Thyroid gland (tissue), 4 donors: ENCODE measurements at regions not wholly inside any gene's neighbourhood (a gene's known extent, or its start where the extent isn't known, plus 50 kb on each side); places are given as distances from the start of the nearest gene placed in this dataset.

Experiments used
- DNase-seq, 2 donors: peaks; one replicate each; pipeline ENCODE4 v3.0.0-alpha.2; 2019
- H3K27ac ChIP-seq, 3 donors: fragments of 200-600 bp; sonication (generic); 1 replicate in 2 of 3; 2 replicates in 1 of 3; pipeline ENCODE4 v1.5.1; 2016 to 2019; ENCODE audit warnings: mild to moderate bottlenecking in 1 of 3, moderate library complexity in 1 of 3
- H3K27me3 ChIP-seq: fragments of 200-600 bp; sonication (generic); one replicate; pipeline ENCODE4 v1.5.1; 2019
- H3K36me3 ChIP-seq, 2 donors: fragments of 200-600 bp; sonication (generic); one replicate each; pipeline ENCODE4 v1.5.1; 2016 to 2019
- H3K4me1 ChIP-seq, 2 donors: fragments of 200-600 bp; sonication (generic); one replicate each; pipeline ENCODE4 v1.5.1; 2017 to 2019
- H3K4me3 ChIP-seq, 3 donors: fragments of 200-600 bp; sonication (generic); replicated peaks in 1 of 3; 1 replicate in 2 of 3; 2 replicates in 1 of 3; pipeline ENCODE4 v1.5.1; 2016; ENCODE audit warnings: mild to moderate bottlenecking in 1 of 3
- H3K9me3 ChIP-seq: fragments of 200-600 bp; sonication (generic); one replicate; pipeline ENCODE4 v1.5.1; 2017
- POLR2A ChIP-seq, 2 donors: fragments of 450-650 bp; IDR thresholded peaks; one replicate each; pipeline ENCODE4 v1.6.1; 2017; ENCODE audit warnings: antibody characterized with exemption in 2 of 2, mild to moderate bottlenecking in 2 of 2, moderate library complexity in 1 of 2
- WGBS, 2 donors: methylation state at CpG; one replicate each; pipeline ENCODE4 v1.1.5; 2017; 5-methylcytosine and 5-hydroxymethylcytosine counted together
- intact Hi-C: fragments of 100-400 bp; cut with DNase I; formaldehyde crosslinking; loops from one replicate; pipeline ENCODE4 v1.15.1; 2023
- TF ChIP-seq, protein P1 (sequence below), 6 experiments: fragments of 200-600 bp in 3 of 6; fragments of 450-650 bp in 3 of 6; sonication (generic) in 3 of 6; IDR thresholded peaks; one replicate each; pipeline ENCODE4 v1.5.1; 2016 to 2019; ENCODE audit warnings: antibody characterized with exemption in 6 of 6, mild to moderate bottlenecking in 2 of 6, inconsistent platforms in 1 of 6, moderate library complexity in 1 of 6

DNA sequence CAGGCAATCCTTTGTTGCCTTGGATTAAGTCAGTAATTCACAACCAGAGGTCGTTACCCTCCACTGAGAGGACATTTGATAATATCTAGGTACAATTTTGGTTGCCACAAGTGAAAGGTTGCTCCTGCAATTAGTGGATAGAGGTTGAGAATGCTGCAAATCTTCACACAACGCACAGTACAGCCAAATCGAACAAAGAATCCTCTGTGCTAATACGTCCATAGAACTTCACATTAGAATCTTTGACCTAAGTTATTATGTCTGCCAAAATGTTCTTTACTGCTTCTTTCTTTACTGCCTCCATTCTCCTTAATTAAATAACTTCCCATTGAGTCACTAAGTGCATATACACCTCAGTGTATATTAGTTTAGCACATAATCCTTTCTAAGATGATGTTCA, 879.5 kb downstream of the TRIB2 start:
- no peak for TF ChIP-seq POLR2A (IDR thresholded peaks at IDR 0.05)
- TF ChIP-seq, protein P1, sequence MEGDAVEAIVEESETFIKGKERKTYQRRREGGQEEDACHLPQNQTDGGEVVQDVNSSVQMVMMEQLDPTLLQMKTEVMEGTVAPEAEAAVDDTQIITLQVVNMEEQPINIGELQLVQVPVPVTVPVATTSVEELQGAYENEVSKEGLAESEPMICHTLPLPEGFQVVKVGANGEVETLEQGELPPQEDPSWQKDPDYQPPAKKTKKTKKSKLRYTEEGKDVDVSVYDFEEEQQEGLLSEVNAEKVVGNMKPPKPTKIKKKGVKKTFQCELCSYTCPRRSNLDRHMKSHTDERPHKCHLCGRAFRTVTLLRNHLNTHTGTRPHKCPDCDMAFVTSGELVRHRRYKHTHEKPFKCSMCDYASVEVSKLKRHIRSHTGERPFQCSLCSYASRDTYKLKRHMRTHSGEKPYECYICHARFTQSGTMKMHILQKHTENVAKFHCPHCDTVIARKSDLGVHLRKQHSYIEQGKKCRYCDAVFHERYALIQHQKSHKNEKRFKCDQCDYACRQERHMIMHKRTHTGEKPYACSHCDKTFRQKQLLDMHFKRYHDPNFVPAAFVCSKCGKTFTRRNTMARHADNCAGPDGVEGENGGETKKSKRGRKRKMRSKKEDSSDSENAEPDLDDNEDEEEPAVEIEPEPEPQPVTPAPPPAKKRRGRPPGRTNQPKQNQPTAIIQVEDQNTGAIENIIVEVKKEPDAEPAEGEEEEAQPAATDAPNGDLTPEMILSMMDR (IDR thresholded peaks at IDR 0.05) = no peak
- DNase-seq = no peak
- intact Hi-C loops = no loop called here
- no peak overlapping the region for H3K4me3 ChIP-seq
- no peaks in the 10 kb centered on the region for H3K9me3 ChIP-seq
- no peaks in the 10 kb centered on the region for H3K4me1 ChIP-seq
- H3K27me3 ChIP-seq = no peaks in the 10 kb centered on the region
- H3K36me3 ChIP-seq = no peaks in the 10 kb centered on the region
- 78 to 79% methylated on average over 4 of the region's 4 CpGs for WGBS, 2 donors
- H3K27ac ChIP-seq = no peak overlapping the region

- H3K36me3 ChIP-seq = no peaks in the 10 kb centered on the region
- H3K27me3 ChIP-seq = no peaks in the 10 kb centered on the region
- no peak for DNase-seq
- WGBS, 2 donors = 84 to 87% methylated on average over 2 of the region's 2 CpGs
- no peak overlapping the region for H3K27ac ChIP-seq
- H3K9me3 ChIP-seq = no peaks in the 10 kb centered on the region
- no peaks in the 10 kb centered on the region for H3K4me1 ChIP-seq
- TF ChIP-seq POLR2A (IDR thresholded peaks at IDR 0.05) = no peak
- TF ChIP-seq, protein P1 (IDR thresholded peaks at IDR 0.05) = no peak
- no peak overlapping the region for H3K4me3 ChIP-seq
- intact Hi-C loops = no loop called here
These were observed 880.4 kb downstream of the TRIB2 start for GRCh38 chr2:13597176-13597575.

GRCh38 chr2:13601506-13601905, 884.8 kb downstream of the TRIB2 start:
- Histone ChIP-seq H3K4me3 (no peak overlapping the region), H3K27me3 (no peaks in the 10 kb centered on the region), H3K27ac (no peak overlapping the region), H3K36me3 (no peaks in the 10 kb centered on the region), H3K4me1 (no peaks in the 10 kb centered on the region), H3K9me3 (no peaks in the 10 kb centered on the region)
- WGBS, 2 donors = 74 to 79% methylated on average over 2 of the region's 2 CpGs
- no peak for TF ChIP-seq POLR2A (IDR thresholded peaks at IDR 0.05)
- TF ChIP-seq, protein P1 (IDR thresholded peaks at IDR 0.05) = no peak
- no peak for DNase-seq
- intact Hi-C loops = no loop called here

DNA sequence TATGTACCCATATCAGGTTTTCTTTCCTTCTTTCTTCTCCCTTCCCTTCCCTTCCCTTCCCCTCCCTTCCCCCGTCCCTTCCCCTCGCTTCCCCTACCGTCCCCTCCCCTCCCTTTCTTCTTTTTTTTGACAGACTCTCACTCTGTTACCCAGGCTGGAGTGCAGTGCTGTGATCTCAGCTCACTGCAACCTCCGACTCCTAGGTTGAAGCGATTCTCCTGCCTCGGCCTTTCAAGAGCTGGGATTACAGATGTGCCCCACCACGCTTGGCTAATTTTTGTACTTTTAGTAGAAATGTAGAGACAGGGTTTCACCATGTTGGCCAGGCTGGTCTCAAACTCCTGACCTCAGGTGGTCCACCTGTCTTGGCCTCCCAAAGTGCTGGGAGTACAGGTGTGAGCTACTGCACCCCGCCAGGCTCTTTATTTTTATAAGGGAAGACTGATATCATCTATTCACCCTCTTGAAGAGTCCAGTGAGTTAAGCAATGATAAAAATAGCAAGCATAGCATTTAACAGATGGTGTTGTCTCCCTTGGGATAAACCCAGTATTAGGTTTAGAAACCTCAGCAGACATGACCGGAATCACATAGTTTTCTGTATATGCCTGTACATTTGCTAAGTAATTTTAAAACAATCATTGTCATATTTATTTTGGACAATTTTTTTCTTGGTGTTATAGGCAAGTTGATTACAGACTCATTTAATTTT, 888.4 kb downstream of the TRIB2 start:
- H3K4me3 ChIP-seq = no peak overlapping the region
- no peaks in the 10 kb centered on the region for H3K27me3 ChIP-seq
- DNase-seq = no peak
- 69 to 73% methylated on average over 9 of the region's 9 CpGs for WGBS, 2 donors
- no peaks in the 10 kb centered on the region for H3K36me3 ChIP-seq
- TF ChIP-seq, protein P1 (IDR thresholded peaks at IDR 0.05) = no peak
- no peak for TF ChIP-seq POLR2A (IDR thresholded peaks at IDR 0.05)
- H3K9me3 ChIP-seq = no peaks in the 10 kb centered on the region
- H3K4me1 ChIP-seq = no peaks in the 10 kb centered on the region
- intact Hi-C loops = no loop called here
- H3K27ac ChIP-seq = no peak overlapping the region

GRCh38 chr2:13607139-13607538, 890.4 kb downstream of the TRIB2 start:
- Histone ChIP-seq H3K4me3 (no peak overlapping the region), H3K27ac (no peak overlapping the region), H3K9me3 (no peaks in the 10 kb centered on the region), H3K36me3 (no peaks in the 10 kb centered on the region), H3K4me1 (no peaks in the 10 kb centered on the region), H3K27me3 (no peaks in the 10 kb centered on the region)
- intact Hi-C loops = no loop called here
- 78 to 82% methylated on average over 2 of the region's 2 CpGs for WGBS, 2 donors
- no peak for DNase-seq
- TF ChIP-seq POLR2A (IDR thresholded peaks at IDR 0.05) = no peak
- TF ChIP-seq, protein P1 (IDR thresholded peaks at IDR 0.05) = no peak
